GM19328 (cell line): ENCODE measurements at regions not wholly inside any gene's neighbourhood (a gene's known extent, or its start where the extent isn't known, plus 50 kb on each side); places are given as distances from the start of the nearest gene placed in this dataset.

ENCODE experiments used
- ATAC-seq: cut with Tn5 transposase; IDR thresholded peaks from one replicate; pipeline ENCODE4 v1.9.1; 2021; ENCODE audit warnings: mild to moderate bottlenecking, moderate library complexity; ENCODE audit not compliant: unreplicated experiment

DNA sequence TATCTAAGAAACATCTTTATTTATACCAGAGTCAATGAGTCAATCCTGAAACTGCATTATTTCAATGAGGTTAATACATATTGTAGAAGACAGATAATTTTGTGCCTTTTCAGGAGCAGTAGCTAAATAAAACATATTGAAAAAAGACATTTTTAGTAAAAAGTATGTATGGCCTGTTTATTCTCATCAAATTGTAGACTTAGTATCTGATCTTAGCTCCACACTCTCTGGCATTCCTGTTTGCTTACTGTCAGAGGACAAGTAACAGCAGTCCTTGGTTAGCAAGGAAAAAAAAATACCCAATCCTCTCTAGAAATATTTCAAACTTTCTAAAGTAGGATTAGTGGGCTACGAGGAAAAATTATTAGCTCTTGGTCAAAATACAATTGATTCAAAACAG, 50.5 kb upstream of the GUCY1A1 start:
- ATAC-seq = no peak

DNA sequence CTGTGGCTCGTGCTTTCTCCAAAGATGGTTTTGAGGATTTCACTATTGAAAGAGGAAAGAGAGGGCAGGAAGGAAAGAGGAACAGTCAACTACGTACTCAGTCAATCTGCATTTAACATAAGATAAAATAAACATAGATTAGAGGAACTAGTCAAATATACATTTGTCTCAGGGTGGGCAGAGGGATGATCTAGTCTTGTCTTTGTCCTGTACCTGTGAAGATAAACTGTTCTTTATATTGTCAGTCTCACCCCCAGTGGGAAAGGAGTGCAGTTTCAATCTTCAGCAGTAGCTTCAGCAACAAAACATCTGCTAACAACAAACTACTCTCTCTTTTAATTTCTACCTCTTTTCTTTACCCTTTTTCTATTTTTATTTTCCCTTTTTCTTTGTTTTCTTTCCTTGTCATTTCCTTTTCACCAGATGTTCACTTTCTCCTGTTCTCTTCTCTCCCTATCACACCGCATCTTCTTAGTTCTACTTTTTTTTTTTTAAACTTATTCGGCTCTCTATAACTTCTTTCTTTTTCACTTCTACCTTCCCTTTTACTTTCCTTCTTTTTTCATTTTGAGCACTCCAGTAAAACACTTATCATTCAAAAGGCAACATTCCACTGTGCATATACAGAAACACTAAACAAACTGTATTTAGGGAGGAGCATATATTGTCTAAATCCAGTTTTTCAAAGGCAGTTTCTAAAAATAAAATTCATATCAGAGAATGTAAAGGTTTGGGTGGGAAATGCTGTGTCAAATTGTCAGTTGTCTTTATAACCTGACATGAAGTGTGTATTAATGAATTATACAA, 51.4 kb upstream of the GUCY1A1 start:
- ATAC-seq = no peak

DNA sequence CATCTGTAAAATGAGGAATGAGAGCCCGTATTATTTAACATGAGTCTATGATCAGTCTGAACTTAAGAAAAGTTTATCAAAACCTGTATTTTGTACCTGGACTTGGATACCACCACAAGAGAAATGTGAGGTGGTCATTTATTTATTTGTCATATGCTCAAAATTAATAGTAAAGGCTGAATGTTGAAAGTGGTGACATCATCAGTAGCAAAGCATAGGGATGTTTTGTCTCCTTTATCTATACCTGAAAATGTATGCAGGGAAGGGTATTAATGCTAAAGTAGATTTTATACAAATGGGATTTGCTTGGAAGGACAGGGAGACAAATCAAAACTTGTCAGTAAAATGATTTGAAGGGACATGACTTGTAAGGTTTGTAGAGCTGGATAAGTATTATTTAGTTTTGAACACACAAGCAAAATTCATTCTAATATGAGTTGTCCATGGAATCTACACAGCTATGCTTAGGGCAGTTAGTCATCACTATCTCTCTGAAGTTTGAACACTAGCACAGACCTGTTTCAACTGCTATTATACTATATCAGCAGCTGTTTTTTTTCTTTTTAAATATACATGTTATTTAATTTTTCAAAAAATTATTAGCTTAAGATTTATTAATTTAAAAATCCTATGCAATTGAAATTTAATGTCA, 52.4 kb upstream of the GUCY1A1 start:
- no peak for ATAC-seq

DNA sequence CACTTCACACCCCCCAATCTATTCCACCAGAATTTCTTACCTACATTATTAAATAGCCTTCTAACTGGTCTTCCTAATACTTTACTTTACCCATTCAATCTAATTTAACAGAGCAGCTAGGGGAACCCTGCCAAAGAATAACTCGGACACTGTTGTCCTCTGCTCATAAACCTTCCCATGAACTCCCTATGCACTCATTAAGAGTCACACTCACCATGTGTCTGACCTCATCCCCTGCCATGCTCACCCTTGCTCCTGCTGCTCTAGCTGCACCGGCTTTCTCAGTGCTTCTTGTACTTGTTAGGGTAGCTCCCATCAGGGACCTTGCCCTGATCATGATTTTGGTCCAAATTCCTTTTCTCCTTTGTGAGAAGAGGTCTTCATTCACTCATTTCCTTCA, 54.6 kb upstream of the GUCY1A1 start:
- no peak for ATAC-seq

DNA sequence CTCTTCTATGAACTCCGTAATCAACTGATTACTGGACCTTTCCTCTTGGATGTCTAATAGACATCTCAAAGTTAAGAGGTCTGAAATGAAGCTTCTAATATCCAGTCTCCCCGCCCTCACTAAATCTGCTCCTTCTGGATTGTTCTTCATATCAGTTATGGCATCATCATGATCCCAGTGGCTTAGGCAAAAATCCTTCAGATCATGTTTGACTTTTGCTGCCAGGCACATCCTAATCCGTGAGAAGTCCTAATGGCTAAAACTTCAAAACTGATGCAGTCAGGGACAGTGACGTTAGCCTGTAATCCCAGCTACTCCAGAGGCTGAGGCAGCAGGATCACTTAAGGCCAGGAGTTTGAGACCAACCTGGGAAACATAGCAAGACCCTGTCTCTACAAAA, 55.1 kb upstream of the GUCY1A1 start:
- ATAC-seq = no peak

DNA sequence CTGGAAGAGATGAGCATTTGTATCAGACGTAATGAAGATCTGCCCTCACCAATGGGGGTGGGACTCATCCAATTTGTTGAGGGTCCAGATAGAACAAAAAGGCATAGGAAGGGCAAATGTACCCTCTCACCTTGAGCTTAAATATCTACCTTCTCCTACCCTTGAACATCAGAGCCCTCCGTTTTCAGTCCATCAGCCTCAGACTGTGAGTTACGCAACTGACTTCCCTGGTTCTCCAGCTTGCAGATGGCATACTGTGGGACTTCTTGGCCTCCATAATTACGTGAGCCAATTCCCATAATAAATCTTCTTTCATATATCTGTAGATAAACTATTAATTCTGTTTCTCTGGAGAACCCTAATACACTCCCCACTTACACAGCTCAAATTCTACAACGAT, 56.5 kb upstream of the GUCY1A1 start:
- no peak for ATAC-seq

DNA sequence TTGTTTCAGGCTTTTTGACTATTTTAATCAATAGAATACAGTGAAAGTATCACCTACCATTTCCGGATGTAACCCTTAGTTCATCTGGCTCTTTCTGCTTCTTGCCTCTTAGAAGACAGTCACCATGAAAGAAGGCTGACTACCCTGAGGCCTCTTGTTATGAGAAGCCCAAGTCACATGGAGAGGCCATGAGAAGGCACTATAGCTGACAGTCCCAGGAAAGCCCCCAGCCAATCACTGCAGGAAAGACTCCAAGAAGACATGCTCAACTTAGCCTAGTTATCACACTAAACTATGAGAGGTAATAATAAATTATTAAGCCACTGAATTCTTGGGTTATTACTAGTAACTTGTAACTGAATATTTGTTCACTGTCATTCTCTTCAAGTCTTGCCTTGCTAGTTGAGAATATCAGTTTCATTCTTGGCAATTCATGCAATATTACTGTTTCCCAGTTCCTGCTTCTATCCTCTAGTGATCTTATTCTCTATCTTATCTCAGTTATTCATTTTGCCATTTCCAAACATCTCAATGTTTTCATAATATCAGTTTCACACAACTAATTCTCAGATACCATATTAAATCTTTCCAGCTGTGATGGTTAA, 57.1 kb upstream of the GUCY1A1 start:
- ATAC-seq = no peak

DNA sequence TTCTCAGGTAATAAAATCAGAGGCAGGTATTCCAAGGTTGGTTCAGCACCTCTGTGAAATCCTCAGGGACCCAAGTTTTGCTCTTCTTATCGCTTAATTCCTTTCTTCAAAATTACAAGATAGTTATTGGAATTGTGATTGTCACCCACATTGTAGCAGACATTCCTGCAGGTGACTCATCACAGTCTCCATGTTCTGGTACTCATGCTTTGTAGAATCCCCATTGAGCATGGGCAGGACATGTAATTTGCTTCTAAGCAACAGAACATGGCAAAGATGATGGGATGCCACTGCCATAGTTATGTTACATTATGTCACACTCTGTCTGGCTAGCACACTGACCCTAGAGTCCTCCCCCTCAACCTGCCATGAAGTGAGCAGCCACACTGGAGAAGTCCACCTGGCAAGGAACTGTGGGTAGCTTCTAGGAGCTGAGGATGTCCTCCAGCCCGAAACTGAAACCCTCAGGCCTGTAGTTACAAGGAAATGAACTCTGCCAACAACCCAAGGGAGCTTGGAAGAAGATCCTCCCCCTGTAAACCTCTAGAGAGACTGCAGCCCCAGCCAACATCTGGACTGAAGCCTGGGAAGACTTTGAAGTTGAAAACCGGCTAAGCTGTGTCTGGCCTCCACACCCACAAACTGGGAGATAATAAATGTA, 58.3 kb upstream of the GUCY1A1 start:
- ATAC-seq = no peak

DNA sequence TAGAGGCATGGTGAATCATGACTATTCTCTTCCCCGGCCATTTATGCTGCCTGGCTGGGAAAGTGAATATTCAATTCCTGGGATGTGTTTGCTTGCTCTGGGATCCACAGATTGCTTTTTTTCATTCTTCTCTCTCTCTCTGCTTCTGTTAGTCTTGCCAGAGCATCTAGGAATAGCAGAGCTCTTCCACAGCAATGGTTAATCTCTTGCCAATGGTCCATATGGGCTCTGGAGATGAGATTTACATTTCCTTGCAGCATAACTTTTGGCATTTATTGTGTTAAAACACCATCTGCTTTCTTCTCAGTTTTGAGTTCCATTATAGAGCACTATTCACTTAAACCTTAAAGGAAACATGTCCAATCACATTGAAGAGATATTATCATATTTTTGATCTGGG, 59.2 kb upstream of the GUCY1A1 start:
- no peak for ATAC-seq

DNA sequence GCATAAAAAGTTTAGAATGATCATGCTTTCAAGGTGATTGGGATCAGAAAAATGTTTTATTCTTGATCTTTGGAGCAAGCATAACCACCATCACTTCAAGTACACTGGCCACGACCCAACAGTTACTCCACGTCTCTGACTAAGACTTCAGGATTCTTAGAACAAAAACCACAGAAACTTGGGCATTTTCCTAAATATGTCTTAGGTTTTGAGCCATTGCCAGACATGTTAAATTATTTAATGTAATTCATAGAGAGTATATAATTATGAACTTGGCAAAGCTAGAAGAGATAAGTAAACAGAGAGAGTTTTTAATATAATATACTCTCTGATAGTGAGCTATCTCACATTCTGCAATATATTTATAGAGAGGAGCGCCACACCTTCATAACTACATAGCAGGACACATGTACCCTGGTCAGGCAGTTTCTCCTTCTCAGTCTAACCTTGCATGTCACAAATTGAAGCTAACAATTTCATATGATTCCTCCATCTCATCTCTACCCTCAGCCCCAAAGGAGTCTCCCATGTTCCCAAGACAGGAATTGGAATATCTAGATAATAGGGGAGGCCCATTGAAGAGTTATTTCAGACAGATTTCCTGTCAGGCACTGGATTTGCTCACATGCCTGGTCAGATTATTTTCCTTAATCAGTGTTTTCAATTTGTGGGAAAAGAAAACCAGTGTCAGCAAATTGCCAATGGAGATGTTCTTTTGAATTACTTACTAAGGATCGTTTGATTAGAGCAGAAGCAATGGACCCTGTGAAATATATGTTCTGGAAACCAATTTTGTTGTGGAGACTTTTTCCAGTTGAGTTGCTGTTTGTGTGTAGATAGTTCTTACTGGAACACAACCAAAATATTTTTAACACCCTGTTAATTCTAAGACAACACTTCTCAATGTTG, 61.7 kb upstream of the GUCY1A1 start:
- no peak for ATAC-seq

DNA sequence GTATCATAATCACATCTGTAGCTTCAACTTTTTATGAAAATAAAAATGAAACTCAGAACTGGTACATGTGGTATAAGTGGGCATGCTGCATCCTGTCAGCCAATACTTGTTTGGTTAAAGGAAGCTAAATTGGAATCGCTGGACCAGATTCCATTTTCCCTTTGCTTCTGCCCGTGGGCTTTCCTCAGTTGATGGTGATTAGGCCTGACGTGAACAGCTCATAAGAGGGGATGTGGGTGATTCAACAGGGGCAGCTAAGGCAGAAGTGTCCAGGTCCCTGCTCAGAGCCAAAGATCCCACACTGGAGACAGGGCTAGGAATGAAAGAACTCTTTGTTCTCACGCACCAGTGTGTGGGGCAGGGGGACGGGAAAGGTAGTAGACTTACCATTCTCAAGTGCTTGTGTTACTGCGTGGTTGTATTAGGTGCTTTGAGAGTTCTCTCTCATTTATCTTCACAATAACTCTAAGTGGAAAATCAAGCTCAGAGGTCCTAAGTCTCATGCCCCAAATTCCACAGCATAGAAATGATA, 63.2 kb upstream of the GUCY1A1 start:
- ATAC-seq = no peak

DNA sequence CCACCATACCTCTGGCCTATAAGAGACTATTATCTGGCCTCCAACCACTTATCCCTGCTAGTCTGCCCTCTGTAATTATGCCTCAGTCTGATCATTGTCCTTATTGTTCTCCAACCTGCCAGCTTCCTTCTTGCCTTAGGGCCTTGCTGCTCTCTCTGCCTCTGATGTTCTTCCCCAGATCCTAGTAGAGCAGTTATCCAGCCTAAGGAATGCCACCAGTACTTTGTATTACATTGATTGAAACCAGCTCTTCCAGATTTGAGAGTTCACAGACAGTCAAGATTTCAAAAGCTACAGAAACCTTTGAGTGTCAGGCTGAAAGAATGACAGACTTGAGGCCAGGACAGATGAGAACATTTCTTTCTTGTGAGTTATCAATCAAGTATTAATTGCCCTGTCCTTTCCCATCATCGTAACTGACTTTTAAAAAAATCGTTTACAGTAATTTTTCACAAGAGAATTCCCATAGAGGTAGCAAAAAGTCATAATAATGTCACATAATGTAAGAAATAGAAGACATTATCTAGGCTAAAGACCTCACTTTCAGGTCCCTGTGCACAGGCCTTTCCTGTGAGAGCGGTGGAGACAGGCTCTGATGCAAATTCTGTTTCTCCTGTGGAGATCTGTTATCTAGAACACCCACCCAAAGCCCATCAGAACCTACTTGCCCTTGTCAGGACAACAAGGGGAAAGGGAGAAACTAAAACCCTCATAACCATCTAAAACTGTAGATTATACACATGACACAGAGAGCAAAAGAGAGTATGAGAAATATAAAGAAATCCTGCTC, 64.1 kb upstream of the GUCY1A1 start:
- ATAC-seq = no peak

DNA sequence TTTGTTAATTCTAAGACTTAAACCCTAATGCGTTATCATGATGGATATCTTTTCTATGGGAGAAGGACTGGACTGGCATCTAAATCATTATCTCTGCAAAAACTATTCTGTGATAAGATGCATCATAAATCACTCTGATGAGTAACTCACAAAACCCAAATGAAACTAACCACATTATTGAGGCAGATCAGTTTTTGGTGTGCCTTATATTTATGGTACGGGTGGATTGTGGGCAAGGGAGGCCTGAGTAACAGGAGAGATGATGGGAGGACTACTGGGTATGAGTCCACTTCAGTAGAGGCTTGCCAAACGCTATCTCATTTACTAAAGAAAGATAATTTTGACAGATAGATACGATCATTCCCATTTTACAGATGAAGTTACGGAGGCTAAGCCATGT, 66.4 kb upstream of the GUCY1A1 start:
- no peak for ATAC-seq

DNA sequence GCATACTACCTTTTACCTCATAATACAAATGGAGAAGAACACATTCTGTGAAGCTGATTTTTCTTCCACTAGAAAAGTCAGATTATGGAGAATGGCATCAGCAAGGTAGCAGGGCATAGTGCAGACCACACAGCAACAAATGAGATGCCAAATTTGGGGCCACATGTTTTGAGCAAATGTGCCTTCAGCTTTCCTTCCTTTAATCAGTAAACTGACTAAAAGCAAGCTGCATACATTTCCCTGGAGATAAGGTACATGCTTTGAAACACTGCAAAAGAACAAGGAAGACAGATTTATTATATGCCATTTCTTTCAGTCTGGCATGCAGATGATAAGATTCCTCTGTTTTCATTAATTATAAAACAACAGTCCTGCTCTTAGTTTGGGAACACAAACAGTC, 67.1 kb upstream of the GUCY1A1 start:
- no peak for ATAC-seq

DNA sequence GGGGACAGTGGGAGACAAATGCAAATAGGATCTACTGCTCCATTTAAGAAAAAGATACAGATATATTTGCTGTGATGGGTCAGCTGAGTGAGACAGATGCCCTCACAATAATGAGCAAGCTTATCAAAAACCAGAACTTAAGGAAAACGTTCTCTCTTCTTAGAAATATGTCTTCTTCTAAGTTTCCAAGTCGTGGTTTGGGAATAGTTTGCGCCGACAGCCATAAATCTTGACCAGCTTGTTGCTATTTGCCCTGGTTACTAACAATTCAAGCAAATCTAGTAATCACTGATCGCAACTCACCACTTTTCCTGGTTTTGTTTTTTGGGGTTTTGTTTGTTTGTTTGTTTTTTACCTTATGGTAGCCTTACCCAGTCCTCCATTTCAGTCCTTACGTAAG, 67.6 kb upstream of the GUCY1A1 start:
- no peak for ATAC-seq

DNA sequence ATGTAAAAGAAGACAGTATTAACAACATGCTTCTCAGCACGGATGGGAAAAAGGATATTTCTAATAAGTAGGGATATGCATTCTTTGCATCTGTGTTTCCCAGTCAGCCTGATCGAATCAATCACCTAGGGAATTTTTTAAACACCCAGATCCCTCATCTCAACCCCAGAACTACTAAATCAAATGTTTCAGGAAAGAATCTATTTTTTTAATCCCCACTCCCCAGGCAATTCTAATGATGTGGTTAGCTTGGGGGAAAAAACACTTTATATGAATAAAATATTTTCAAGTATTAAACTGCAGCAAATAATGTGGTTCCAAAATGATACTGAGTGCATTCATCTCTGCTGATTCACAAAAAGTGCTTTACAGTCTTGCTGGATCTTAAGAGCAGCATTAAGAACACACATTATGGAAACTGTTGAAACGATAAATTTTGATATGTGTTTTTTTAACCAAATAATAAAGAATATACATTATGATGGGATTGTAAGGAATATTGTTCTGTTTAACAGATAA, 68.7 kb upstream of the GUCY1A1 start:
- ATAC-seq = no peak

DNA sequence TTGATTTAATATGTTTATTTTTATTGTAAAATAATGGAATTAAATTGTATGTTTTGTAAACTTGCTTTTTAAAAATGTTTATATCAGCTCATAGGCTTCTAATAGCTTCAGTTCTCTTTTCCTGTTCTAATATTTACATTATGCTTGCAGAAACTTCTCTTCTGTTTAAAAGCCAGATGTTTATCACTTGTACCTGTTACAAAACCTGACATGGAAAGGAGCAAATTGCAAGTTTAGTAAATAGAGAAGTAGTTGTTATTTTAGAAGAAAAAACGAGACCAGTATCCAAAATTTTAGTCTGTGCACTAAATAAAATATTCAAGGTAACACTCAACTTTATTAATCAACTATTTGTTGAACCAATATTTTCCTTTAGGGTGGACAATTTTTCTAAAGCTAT, 69.4 kb upstream of the GUCY1A1 start:
- no peak for ATAC-seq

DNA sequence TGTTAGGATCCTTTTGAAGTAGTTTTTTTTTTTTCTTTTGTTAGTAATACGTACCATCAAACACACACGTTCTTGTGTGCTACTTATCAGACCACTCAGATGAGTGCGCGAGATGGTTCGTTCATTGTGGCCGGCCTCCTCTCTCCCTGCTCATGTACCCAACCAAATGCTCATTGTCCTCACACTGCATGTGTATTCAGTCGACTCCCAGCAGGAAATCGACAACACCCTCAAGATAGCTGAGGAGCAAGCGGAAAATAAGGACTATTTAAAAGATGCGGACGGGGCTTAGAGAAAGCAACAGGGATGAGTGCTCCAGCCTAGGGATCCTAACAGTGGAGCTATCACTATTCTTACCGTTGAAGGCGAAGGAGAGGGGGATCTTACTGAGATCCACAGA, 72.9 kb upstream of the GUCY1A1 start:
- ATAC-seq = no peak

DNA sequence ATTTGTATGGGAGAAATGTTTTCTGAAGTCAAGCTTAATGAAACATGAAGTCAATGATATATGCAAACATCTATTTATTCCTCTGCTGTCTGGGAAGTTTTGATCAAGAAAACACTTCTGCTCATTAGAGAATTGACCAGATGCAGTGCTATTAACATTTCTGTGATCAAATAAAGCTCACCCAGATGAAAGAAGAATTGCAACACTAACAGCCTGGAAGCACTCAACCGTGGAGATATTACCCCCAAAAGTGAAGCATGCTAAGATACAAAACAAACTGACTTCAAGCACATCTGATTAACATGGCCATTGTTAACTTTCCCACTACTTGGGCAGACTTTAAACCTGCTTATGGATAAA, 73.7 kb upstream of the GUCY1A1 start:
- no peak for ATAC-seq
